HepG2 (cell line): ENCODE measurements at regions not wholly inside any gene's neighbourhood (a gene's known extent, or its start where the extent isn't known, plus 50 kb on each side); places are given as distances from the start of the nearest gene placed in this dataset.

ENCODE experiments used
- ATAC-seq: fragments of 200-7000 bp; cut with Tn5 transposase; 3 replicates; pipeline ENCODE4 v1.9.1; 2020; ENCODE audit warnings: mild to moderate bottlenecking, moderate library complexity
- BruUV-seq: library from RNA; stranded (reverse); fragments of 400-500 nt; replicated peaks from 2 replicates; lab custom pipeline; 2021; lab: Mats Ljungman, UMichigan
- CTCF ChIA-PET: fragments of 300-600 bp; formaldehyde crosslinking; extraction: SDS; loops from one replicate; lab custom pipeline; 2021; ENCODE audit warnings: low total read pairs, inconsistent platforms, low intra/inter-chr PET ratio; lab: Yijun Ruan, JAX
- POLR2A ChIA-PET: fragments of 350-600 bp; sonication (Branson Sonifier 250); formaldehyde crosslinking; loops from one replicate; lab custom pipeline; 2020; ENCODE audit warnings: antibody characterized with exemption, inconsistent platforms; lab: Yijun Ruan, JAX
- DNase-seq: peaks from one replicate; pipeline ENCODE4 v3.0.0-alpha.2; 2015; ENCODE audit warnings: low spot score
- FAIRE-seq: peaks from 3 replicates; lab custom pipeline; 2011; peaks lifted over from hg19 to GRCh38; lab: Jason Lieb, UNC
- H2AFZ ChIP-seq: one replicate; pipeline ENCODE4 v1.6.1; 2011; ENCODE audit warnings: low read length, inconsistent platforms
- H3K27ac ChIP-seq: fragments of 300-600 bp; 3 replicates; pipeline ENCODE4 v1.8.0; 2011; ENCODE audit warnings: mixed run types, mild to moderate bottlenecking, mixed read lengths, low read length, inconsistent platforms; ENCODE audit not compliant: insufficient read depth; ENCODE audit errors: extremely low read length
- H3K27me3 ChIP-seq, 2 experiments: fragments of 200-600 bp in 1 of 2; 2 replicates in 1 of 2; 3 replicates in 1 of 2; pipeline versions ENCODE4 v1.6.0 to v1.8.0; 2011; ENCODE audit warnings: low read length in 2 of 2, mild to moderate bottlenecking in 2 of 2, moderate library complexity in 2 of 2, inconsistent platforms in 1 of 2; ENCODE audit not compliant: insufficient read depth in 2 of 2, control insufficient read depth in 1 of 2
- H3K36me3 ChIP-seq, 2 experiments: fragments of 200-600 bp in 1 of 2; replicated peaks in 1 of 2; 2 replicates in 1 of 2; 3 replicates in 1 of 2; pipeline versions ENCODE4 v1.5.1 to v1.8.0; 2011; ENCODE audit warnings: low read length in 2 of 2, inconsistent platforms in 1 of 2; ENCODE audit not compliant: insufficient read depth in 2 of 2, control insufficient read depth in 1 of 2
- H3K4me1 ChIP-seq: 2 replicates; pipeline ENCODE4 v1.5.1; 2012; ENCODE audit warnings: low read length, inconsistent platforms; ENCODE audit not compliant: insufficient read depth
- H3K4me2 ChIP-seq: 2 replicates; pipeline ENCODE4 v1.6.0; 2011; ENCODE audit warnings: low read depth, low read length, inconsistent platforms
- H3K4me3 ChIP-seq, 3 experiments: fragments of 200-600 bp in 1 of 3; sonication (generic), shearing (Covaris generic) in 1 of 3; replicated peaks in 1 of 3; 2 replicates each; pipeline ENCODE4 v1.5.1; 2011 to 2016; ENCODE audit warnings: low read length in 3 of 3, inconsistent platforms in 2 of 3, low read depth in 2 of 3, mild to moderate bottlenecking in 2 of 3, control low read depth in 1 of 3, mixed read lengths in 1 of 3; ENCODE audit not compliant: insufficient read depth in 1 of 3
- H3K79me2 ChIP-seq: one replicate; pipeline ENCODE4 v1.6.1; 2011; ENCODE audit warnings: low read length, inconsistent platforms; ENCODE audit not compliant: insufficient read depth
- H3K9ac ChIP-seq: 2 replicates; pipeline ENCODE4 v1.6.0; 2011; ENCODE audit warnings: mild to moderate bottlenecking, low read depth, low read length, inconsistent platforms; ENCODE audit not compliant: insufficient read depth
- H3K9me3 ChIP-seq: 2 replicates; pipeline ENCODE4 v1.5.1; 2012; ENCODE audit warnings: mild to moderate bottlenecking, low read length
- H4K20me1 ChIP-seq: 2 replicates; pipeline ENCODE4 v1.6.0; 2011; ENCODE audit warnings: inconsistent platforms, mild to moderate bottlenecking, low read length, moderate library complexity; ENCODE audit not compliant: insufficient read depth
- ATF7-NPFF ChIP-seq: sonication (generic); formaldehyde crosslinking; IDR thresholded peaks from 2 replicates; pipeline ENCODE4 v1.8.1; 2023; ENCODE audit warnings: mild to moderate bottlenecking, low read depth, missing genetic modification reagents, moderate library complexity
- ERF ChIP-seq: IDR thresholded peaks from 2 replicates; pipeline ENCODE4 v1.6.1; 2018; ENCODE audit warnings: missing biosample characterization, missing genetic modification reagents
- FOXA1 ChIP-seq, 2 experiments: fragments of 450-650 bp in 1 of 2; sonication (generic) in 1 of 2; formaldehyde crosslinking in 1 of 2; IDR thresholded peaks; 2 replicates each; pipeline versions ENCODE4 v1.4.0 to v1.6.1; 2016 to 2020; ENCODE audit warnings: missing genetic modification reagents in 1 of 2
- GATA4 ChIP-seq: sonication (generic); IDR thresholded peaks from 2 replicates; pipeline ENCODE4 v1.6.1; 2016; ENCODE audit warnings: antibody characterized with exemption, low read depth, borderline replicate concordance
- KDM5B ChIP-seq: sonication (generic); formaldehyde crosslinking; IDR thresholded peaks from 2 replicates; pipeline ENCODE4 v1.4.0; 2020; ENCODE audit warnings: missing genetic modification reagents, mild to moderate bottlenecking, borderline replicate concordance
- MBD4 ChIP-seq: IDR thresholded peaks from 2 replicates; pipeline ENCODE4 v1.6.1; 2012; ENCODE audit warnings: low read length, inconsistent platforms, borderline replicate concordance
- MLLT10 ChIP-seq: sonication (generic); formaldehyde crosslinking; IDR thresholded peaks from 2 replicates; pipeline ENCODE4 v1.4.0; 2020; ENCODE audit warnings: missing genetic modification reagents
- NFE2L1 ChIP-seq: sonication (generic); formaldehyde crosslinking; IDR thresholded peaks from 2 replicates; pipeline ENCODE4 v1.4.0; 2020; ENCODE audit warnings: missing genetic modification reagents, mild to moderate bottlenecking, borderline replicate concordance
- RCOR2 ChIP-seq: IDR thresholded peaks from 2 replicates; pipeline ENCODE4 v1.6.1; 2016; ENCODE audit warnings: missing biosample characterization, missing genetic modification reagents
- SIX1 ChIP-seq: sonication (generic); formaldehyde crosslinking; IDR thresholded peaks from 2 replicates; pipeline ENCODE4 v1.4.0; 2020; ENCODE audit warnings: missing genetic modification reagents, borderline replicate concordance
- TBX3 ChIP-seq: fragments of 450-650 bp; IDR thresholded peaks from 2 replicates; pipeline ENCODE4 v1.6.1; 2017; ENCODE audit warnings: antibody characterized with exemption, mild to moderate bottlenecking, inconsistent platforms, borderline replicate concordance
- ZHX1 ChIP-seq: sonication (generic); formaldehyde crosslinking; IDR thresholded peaks from 2 replicates; pipeline ENCODE4 v1.8.1; 2022; ENCODE audit warnings: low read depth, mild to moderate bottlenecking, missing genetic modification reagents
- ZMYM4 ChIP-seq: sonication (generic); formaldehyde crosslinking; IDR thresholded peaks from 2 replicates; pipeline ENCODE4 v1.8.1; 2023; ENCODE audit warnings: mild to moderate bottlenecking, missing genetic modification reagents
- ZNF326 ChIP-seq: sonication (generic); formaldehyde crosslinking; IDR thresholded peaks from 2 replicates; pipeline ENCODE4 v1.4.0; 2020; ENCODE audit warnings: missing genetic modification reagents, borderline replicate concordance
- ZNF788 ChIP-seq: sonication (generic); formaldehyde crosslinking; IDR thresholded peaks from 2 replicates; pipeline ENCODE4 v1.5.0; 2020; ENCODE audit warnings: mild to moderate bottlenecking, missing genetic modification reagents, borderline replicate concordance
- whole genome bisulfite sequencing: methylation state at CpG from one replicate; pipeline ENCODE4 v1.1.6; 2017; ENCODE audit warnings: low lambda C conversion rate; 5-methylcytosine and 5-hydroxymethylcytosine counted together
- in situ Hi-C: cut with HindIII; loops from 2 replicates; pipeline ENCODE4 v1.10.0; 2017; ENCODE audit warnings: low pct_unique_long_range_greater_than_20kb; ENCODE audit not compliant: extremely low pct_ligation_motif_present
- intact Hi-C: fragments of 100-400 bp; cut with micrococcal nuclease; formaldehyde crosslinking; loops from one replicate; pipeline ENCODE4 v1.10.0; 2022; ENCODE audit not compliant: unreplicated experiment
- TF ChIP-seq, protein P1 (sequence below): sonication (generic); formaldehyde crosslinking; IDR thresholded peaks from 2 replicates; pipeline ENCODE4 v1.4.0; 2020; ENCODE audit warnings: low read depth, mild to moderate bottlenecking, missing genetic modification reagents
- TF ChIP-seq, protein P2 (sequence below): sonication (generic); formaldehyde crosslinking; IDR thresholded peaks from 2 replicates; pipeline ENCODE4 v1.8.1; 2023; ENCODE audit warnings: mild to moderate bottlenecking, moderate library complexity, missing genetic modification reagents

GRCh38 chr13:103948426-103948825 is 882.2 kb upstream of the SLC10A2 start:
- H3K9ac ChIP-seq: no peak overlapping the region
- H4K20me1 ChIP-seq: no peaks in the 10 kb centered on the region
- FAIRE-seq: no peak

DNA sequence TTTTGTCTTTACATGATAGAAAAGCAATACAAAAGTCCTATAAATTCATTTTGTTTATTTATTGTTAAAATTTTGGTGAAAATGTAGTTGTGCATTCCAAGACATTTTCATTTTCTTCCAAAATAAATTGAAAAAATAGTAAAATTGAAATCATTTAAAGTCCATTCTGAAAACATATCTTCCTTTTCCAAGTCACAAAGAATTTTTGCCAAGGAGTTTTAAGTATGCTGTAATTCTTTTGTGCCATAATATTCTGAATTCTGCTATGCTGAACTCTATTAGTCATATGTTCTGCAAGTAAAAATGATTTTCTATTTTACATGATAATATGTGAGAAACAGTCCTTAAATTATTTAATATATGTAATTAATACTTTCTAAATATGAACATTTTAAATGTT is 879.6 kb upstream of the SLC10A2 start:
- Histone ChIP-seq H3K9me3 (peaks cover 28% of the 10 kb centered on the region), H3K36me3 (no peaks in the 10 kb centered on the region), H4K20me1 (no peaks in the 10 kb centered on the region), H3K27ac (no peak overlapping the region), H3K4me2 (no peak overlapping the region), H3K9ac (no peak overlapping the region), H3K4me3 (no peak overlapping the region), H2AFZ (no peak overlapping the region), H3K4me1 (no peaks in the 10 kb centered on the region), H3K79me2 (no peaks in the 10 kb centered on the region), H3K27me3 (no peaks in the 10 kb centered on the region)
- BruUV-seq: no TSS peak
- ATAC-seq (no peak), DNase-seq (no peak), FAIRE-seq (no peak)
- ChIA-PET CTCF (no interaction called here), POLR2A (no interaction called here)
- intact Hi-C loops (no loop called here), in situ Hi-C loops (no loop called here)
- TF ChIP-seq SIX1 (no peak), KDM5B (CRISPR knock-in tag) (no peak), ATF7-NPFF (CRISPR knock-in tag) (no peak), MBD4 (no peak), TBX3 (no peak), ERF (CRISPR knock-in tag) (no peak), ZNF788 (CRISPR knock-in tag) (no peak), ZHX1 (CRISPR knock-in tag) (no peak), GATA4 (no peak), RCOR2 (CRISPR knock-in tag) (no peak), ZMYM4 (CRISPR knock-in tag) (no peak), FOXA1 (IDR thresholded peaks at IDR 0.05) (no peak), FOXA1 (CRISPR knock-in tag; IDR thresholded peaks at IDR 0.05) (no peak)
- TF ChIP-seq, protein P1, sequence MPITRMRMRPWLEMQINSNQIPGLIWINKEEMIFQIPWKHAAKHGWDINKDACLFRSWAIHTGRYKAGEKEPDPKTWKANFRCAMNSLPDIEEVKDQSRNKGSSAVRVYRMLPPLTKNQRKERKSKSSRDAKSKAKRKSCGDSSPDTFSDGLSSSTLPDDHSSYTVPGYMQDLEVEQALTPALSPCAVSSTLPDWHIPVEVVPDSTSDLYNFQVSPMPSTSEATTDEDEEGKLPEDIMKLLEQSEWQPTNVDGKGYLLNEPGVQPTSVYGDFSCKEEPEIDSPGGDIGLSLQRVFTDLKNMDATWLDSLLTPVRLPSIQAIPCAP (CRISPR knock-in tag): no peak
- TF ChIP-seq, protein P2, sequence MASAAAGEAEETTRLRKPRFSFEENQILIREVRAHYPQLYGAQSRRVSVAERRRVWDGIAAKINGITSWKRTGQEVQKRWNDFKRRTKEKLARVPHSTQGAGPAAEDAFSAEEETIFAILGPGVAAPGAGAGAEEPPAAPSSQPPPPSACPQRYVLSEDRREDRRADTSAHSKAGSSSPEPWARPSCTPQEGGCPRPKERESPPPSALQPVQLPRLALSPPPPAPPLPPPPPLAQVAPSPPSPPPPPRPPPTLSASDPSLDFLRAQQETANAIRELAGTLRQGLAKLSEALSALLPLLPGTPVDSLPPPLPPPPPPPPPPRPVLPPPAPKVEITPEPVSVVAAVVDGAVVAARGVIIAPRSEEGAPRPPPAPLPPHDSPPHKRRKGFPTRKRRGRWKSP: no peak

More at GRCh38 chr13:103948426-103948825, 882.2 kb upstream of the SLC10A2 start:
- H3K9me3 ChIP-seq: peaks cover 27% of the 10 kb centered on the region; the same call in 1 of the 2 replicates
- H3K27me3 ChIP-seq: no peaks in the 10 kb centered on the region
- CTCF ChIA-PET: no interaction called here
- 8% methylated on average over 6 of the region's 6 CpGs for WGBS
- TF ChIP-seq ZNF326 (CRISPR knock-in tag) (no peak), MLLT10 (no peak), NFE2L1 (CRISPR knock-in tag) (no peak)
- no peak overlapping the region for H3K4me2 ChIP-seq
- no peak overlapping the region for H3K27ac ChIP-seq
- H3K4me3 ChIP-seq: no peak overlapping the region
- BruUV-seq: no TSS peak
- no peak for ATAC-seq
- in situ Hi-C loops: no loop called here
- POLR2A ChIA-PET: no interaction called here
- no peaks in the 10 kb centered on the region for H3K36me3 ChIP-seq
- no peaks in the 10 kb centered on the region for H3K79me2 ChIP-seq
- DNase-seq: no peak
- intact Hi-C loops: no loop called here
- no peak overlapping the region for H2AFZ ChIP-seq
- no peaks in the 10 kb centered on the region for H3K4me1 ChIP-seq
